Hepatocyte (in vitro differentiated cells): ENCODE measurements at regions not wholly inside any gene's neighbourhood (a gene's known extent, or its start where the extent isn't known, plus 50 kb on each side); places are given as distances from the start of the nearest gene placed in this dataset.

ENCODE experiments used
- DNase-seq: peaks from one replicate; pipeline ENCODE4 v3.0.0-alpha.2; 2016; ENCODE audit warnings: low spot score
- H2AFZ ChIP-seq: fragments of 200-600 bp; sonication (generic); 2 replicates; pipeline ENCODE4 v1.6.0; 2016; ENCODE audit warnings: antibody characterized with exemption, mild to moderate bottlenecking
- H3K27ac ChIP-seq: fragments of 200-600 bp; sonication (generic); 2 replicates; pipeline ENCODE4 v1.5.1; 2016; ENCODE audit warnings: mild to moderate bottlenecking
- H3K27me3 ChIP-seq: fragments of 200-600 bp; sonication (generic); 2 replicates; pipeline ENCODE4 v1.6.1; 2016
- H3K36me3 ChIP-seq: fragments of 200-600 bp; sonication (generic); replicated peaks from 2 replicates; pipeline ENCODE4 v1.5.1; 2016; ENCODE audit warnings: low read depth; ENCODE audit not compliant: insufficient read depth
- H3K4me1 ChIP-seq: fragments of 200-600 bp; sonication (generic); 2 replicates; pipeline ENCODE4 v1.5.1; 2016; ENCODE audit warnings: mild to moderate bottlenecking, moderate library complexity; ENCODE audit not compliant: insufficient read depth
- H3K4me2 ChIP-seq: fragments of 200-600 bp; sonication (generic); 2 replicates; pipeline ENCODE4 v1.6.0; 2016
- H3K4me3 ChIP-seq: fragments of 200-600 bp; sonication (generic); 2 replicates; pipeline ENCODE4 v1.5.1; 2016; ENCODE audit warnings: mild to moderate bottlenecking
- H3K79me2 ChIP-seq: fragments of 200-600 bp; sonication (generic); 2 replicates; pipeline ENCODE4 v1.6.0; 2017; ENCODE audit warnings: mild to moderate bottlenecking
- H3K9me2 ChIP-seq: fragments of 200-600 bp; sonication (generic); replicated peaks from 2 replicates; pipeline ENCODE4 v1.6.0; 2017; ENCODE audit warnings: mild to moderate bottlenecking; ENCODE audit not compliant: insufficient read depth
- H3K9me3 ChIP-seq: fragments of 200-600 bp; sonication (generic); 2 replicates; pipeline ENCODE4 v1.5.1; 2016; ENCODE audit warnings: low read depth, mild to moderate bottlenecking
- H4K20me1 ChIP-seq: fragments of 200-600 bp; sonication (generic); 2 replicates; pipeline ENCODE4 v1.6.0; 2016; ENCODE audit warnings: mild to moderate bottlenecking; ENCODE audit not compliant: insufficient read depth, poor library complexity, severe bottlenecking
- CTCF ChIP-seq: fragments of 200-600 bp; sonication (generic); IDR thresholded peaks from 2 replicates; pipeline ENCODE4 v1.5.1; 2016; ENCODE audit warnings: antibody characterized with exemption, mild to moderate bottlenecking; ENCODE audit not compliant: poor library complexity
- EZH2 ChIP-seq: fragments of 200-600 bp; sonication (generic); IDR thresholded peaks from 2 replicates; pipeline ENCODE4 v1.6.1; 2016; ENCODE audit warnings: antibody characterized with exemption, mild to moderate bottlenecking, borderline replicate concordance
- EZH2phosphoT487 ChIP-seq: fragments of 200-600 bp; sonication (generic); IDR thresholded peaks from one replicate; pipeline ENCODE4 v1.6.1; 2018; ENCODE audit warnings: antibody characterized with exemption, mild to moderate bottlenecking, low read depth, moderate library complexity; ENCODE audit not compliant: unreplicated experiment, severe bottlenecking
- WGBS: methylation state at CpG from one replicate; pipeline ENCODE4 v1.1.6; 2016; ENCODE audit warnings: low lambda C conversion rate; ENCODE audit errors: missing lambda C conversion rate; 5-methylcytosine and 5-hydroxymethylcytosine counted together

DNA sequence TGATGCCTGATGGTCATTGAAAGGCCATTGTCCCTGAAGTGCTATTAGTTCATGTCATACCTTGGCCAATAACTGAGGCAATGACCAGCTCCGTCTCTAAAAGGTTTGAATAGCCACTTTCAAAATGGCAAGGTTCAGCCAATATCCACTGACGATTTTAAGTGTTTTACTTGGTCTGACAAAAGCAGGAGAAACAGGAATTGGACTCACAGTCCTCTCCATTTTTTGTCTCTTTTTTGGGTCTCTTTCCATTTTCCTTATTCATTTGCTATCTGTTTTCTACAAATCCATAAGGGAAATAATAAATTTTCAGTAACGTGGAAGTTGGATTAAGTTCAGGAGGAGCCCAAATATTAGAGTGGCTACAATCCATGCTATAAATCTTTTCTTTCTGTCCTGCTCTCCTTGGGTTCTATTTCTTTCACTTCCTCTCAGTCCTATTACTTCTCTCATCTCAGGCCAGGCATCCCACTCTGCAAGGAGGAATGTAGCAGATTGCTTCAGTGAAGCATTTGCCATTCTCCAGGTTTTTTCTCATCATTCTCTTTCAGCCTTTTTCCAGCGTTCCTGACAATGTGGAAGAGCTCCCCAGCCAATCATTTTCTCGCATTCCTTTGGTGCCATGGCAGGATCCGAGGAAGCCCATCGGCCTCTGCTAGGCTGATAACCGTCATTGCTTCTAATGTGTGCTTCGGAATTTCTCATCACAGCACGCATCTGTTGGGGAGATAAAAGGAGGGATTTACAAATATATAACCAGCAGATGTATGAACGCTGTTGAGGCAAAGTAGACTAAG, 414.5 kb downstream of the ADGRL2 start:
- no peak overlapping the region for H3K4me3 ChIP-seq
- H3K9me2 ChIP-seq = no peaks in the 10 kb centered on the region
- 81% methylated on average over 11 of the region's 11 CpGs for WGBS
- DNase-seq = no peak
- H3K27ac ChIP-seq = no peak overlapping the region
- no peaks in the 10 kb centered on the region for H3K27me3 ChIP-seq
- no peaks in the 10 kb centered on the region for H3K9me3 ChIP-seq
- TF ChIP-seq CTCF = no peak
- no peak for TF ChIP-seq EZH2phosphoT487
- TF ChIP-seq EZH2 = no peak
- H3K4me2 ChIP-seq = no peak overlapping the region
- no peak overlapping the region for H2AFZ ChIP-seq
- H3K79me2 ChIP-seq = no peaks in the 10 kb centered on the region
- H3K4me1 ChIP-seq = no peaks in the 10 kb centered on the region
- H3K36me3 ChIP-seq = no peaks in the 10 kb centered on the region
- no peaks in the 10 kb centered on the region for H4K20me1 ChIP-seq

DNA sequence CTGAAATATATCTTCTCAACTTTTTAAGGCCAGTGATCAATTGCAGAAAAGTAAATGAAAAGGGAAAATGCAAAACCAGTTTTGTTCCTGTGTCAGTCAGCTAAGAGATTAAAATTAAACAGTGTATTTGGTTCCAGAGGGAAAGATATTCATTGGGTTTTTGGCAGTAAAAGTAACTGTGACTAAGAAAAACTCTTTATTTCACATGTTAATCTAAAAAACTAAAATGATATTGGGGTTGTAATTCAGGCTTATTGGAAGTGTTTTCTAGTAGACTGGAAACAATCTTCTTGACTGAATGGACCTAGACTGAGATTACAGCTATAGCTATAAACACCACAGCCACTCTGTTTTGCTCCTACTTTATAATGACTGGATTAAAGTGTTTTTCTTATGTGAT, 413.9 kb downstream of the ADGRL2 start:
- TF ChIP-seq CTCF (no peak), EZH2phosphoT487 (no peak), EZH2 (no peak)
- Histone ChIP-seq H3K9me3 (no peaks in the 10 kb centered on the region), H3K27ac (no peak overlapping the region), H3K4me3 (no peak overlapping the region), H3K4me1 (no peaks in the 10 kb centered on the region), H3K4me2 (no peak overlapping the region), H3K36me3 (no peaks in the 10 kb centered on the region), H3K27me3 (no peaks in the 10 kb centered on the region), H4K20me1 (no peaks in the 10 kb centered on the region), H2AFZ (no peak overlapping the region), H3K79me2 (no peaks in the 10 kb centered on the region), H3K9me2 (no peaks in the 10 kb centered on the region)
- no peak for DNase-seq

DNA sequence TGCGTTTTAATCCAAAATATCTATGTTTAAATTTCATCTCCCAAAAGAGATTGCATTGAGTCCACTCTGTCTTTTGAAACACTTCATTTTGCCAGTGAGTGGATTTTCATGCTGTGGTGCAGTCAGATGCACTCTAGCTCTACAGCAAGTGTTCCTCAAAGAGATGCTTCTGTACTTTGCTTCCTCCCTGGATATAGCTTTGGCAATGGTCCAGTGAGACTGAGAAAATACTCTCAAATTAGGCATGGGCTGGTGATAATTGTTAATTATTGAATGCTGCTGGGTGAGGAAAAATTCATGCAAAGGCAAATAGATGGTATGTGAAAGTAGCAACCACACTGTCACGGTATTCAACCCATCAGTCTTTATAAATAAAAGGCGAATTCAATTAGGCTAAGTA, 396.9 kb downstream of the ADGRL2 start:
- Histone ChIP-seq H3K27me3 (no peaks in the 10 kb centered on the region), H3K9me2 (no peaks in the 10 kb centered on the region), H3K4me2 (no peak overlapping the region), H2AFZ (no peak overlapping the region), H3K27ac (no peak overlapping the region), H3K4me1 (no peaks in the 10 kb centered on the region), H3K79me2 (no peaks in the 10 kb centered on the region), H4K20me1 (no peaks in the 10 kb centered on the region), H3K9me3 (no peaks in the 10 kb centered on the region), H3K4me3 (no peak overlapping the region), H3K36me3 (no peaks in the 10 kb centered on the region)
- TF ChIP-seq EZH2 (no peak), EZH2phosphoT487 (no peak), CTCF (no peak)
- WGBS = 80% methylated on average over 3 of the region's 3 CpGs
- no peak for DNase-seq

- TF ChIP-seq EZH2 (no peak), EZH2phosphoT487 (no peak), CTCF (no peak)
- no peak overlapping the region for H3K4me3 ChIP-seq
- H3K79me2 ChIP-seq = no peaks in the 10 kb centered on the region
- no peaks in the 10 kb centered on the region for H3K9me2 ChIP-seq
- no peaks in the 10 kb centered on the region for H3K9me3 ChIP-seq
- H3K36me3 ChIP-seq = no peaks in the 10 kb centered on the region
- no peaks in the 10 kb centered on the region for H3K4me1 ChIP-seq
- WGBS = 95% methylated on average over 3 of the region's 3 CpGs
- no peaks in the 10 kb centered on the region for H4K20me1 ChIP-seq
- H2AFZ ChIP-seq = no peak overlapping the region
- DNase-seq = no peak
- H3K27ac ChIP-seq = no peak overlapping the region
- no peaks in the 10 kb centered on the region for H3K27me3 ChIP-seq
- H3K4me2 ChIP-seq = no peak overlapping the region
Observed at GRCh38 chr1:82195245-82195644, 394.5 kb downstream of the ADGRL2 start.
